ENCODE measurements at regions not wholly inside any gene's neighbourhood (a gene's known extent, or its start where the extent isn't known, plus 50 kb on each side); places are given as distances from the start of the nearest gene placed in this dataset.

- DNase-seq, result no peak
Observed at GRCh38 chr2:220962556-220962955, 609.5 kb downstream of the EPHA4 start.

GRCh38 chr2:220963076-220963475 lies 609.0 kb downstream of the EPHA4 start:
- DNase-seq, result no peak

- no peak for DNase-seq
Observed at GRCh38 chr2:220963930-220964329, 608.2 kb downstream of the EPHA4 start.

GRCh38 chr2:220966636-220967035 lies 605.5 kb downstream of the EPHA4 start:
- no peak for DNase-seq

GRCh38 chr2:220969348-220969747 lies 602.8 kb downstream of the EPHA4 start:
- no peak for DNase-seq

- no peak for DNase-seq
Observed at GRCh38 chr2:220980966-220981675, 591.0 kb downstream of the EPHA4 start.

GRCh38 chr2:220981926-220982325 lies 590.2 kb downstream of the EPHA4 start:
- DNase-seq, result no peak

- no peak for DNase-seq
Observed at GRCh38 chr2:220985561-220985960, 586.5 kb downstream of the EPHA4 start.

- no peak for DNase-seq
Observed at GRCh38 chr2:220987839-220988238, 584.3 kb downstream of the EPHA4 start.

GRCh38 chr2:220991972-220992371 lies 580.1 kb downstream of the EPHA4 start:
- no peak for DNase-seq

- no peak for DNase-seq
Observed at GRCh38 chr2:220994846-220995245, 577.3 kb downstream of the EPHA4 start.

- no peak for DNase-seq
Observed at GRCh38 chr2:220995581-220995980, 576.5 kb downstream of the EPHA4 start.

- DNase-seq, result no peak
Observed at GRCh38 chr2:220998156-220998555, 573.9 kb downstream of the EPHA4 start.

GRCh38 chr2:220999356-220999755 lies 572.7 kb downstream of the EPHA4 start:
- DNase-seq, result no peak

- DNase-seq, result no peak
Observed at GRCh38 chr2:221001381-221001801, 570.7 kb downstream of the EPHA4 start.

GRCh38 chr2:221002101-221002685 lies 569.9 kb downstream of the EPHA4 start:
- no peak for DNase-seq

GRCh38 chr2:221005338-221005737 lies 566.8 kb downstream of the EPHA4 start:
- DNase-seq, result no peak

- no peak for DNase-seq
Observed at GRCh38 chr2:221006084-221006483, 566.0 kb downstream of the EPHA4 start.

- DNase-seq, result no peak
Observed at GRCh38 chr2:221016551-221016950, 555.6 kb downstream of the EPHA4 start.

GRCh38 chr2:221018262-221018661 lies 553.8 kb downstream of the EPHA4 start:
- no peak for DNase-seq

GRCh38 chr2:221019668-221020067 lies 552.4 kb downstream of the EPHA4 start:
- DNase-seq, result no peak

- no peak for DNase-seq
Observed at GRCh38 chr2:221022554-221022953, 549.5 kb downstream of the EPHA4 start.

GRCh38 chr2:221025398-221025797 lies 546.7 kb downstream of the EPHA4 start:
- DNase-seq, result no peak

- no peak for DNase-seq
Observed at GRCh38 chr2:221034026-221034701, 537.9 kb downstream of the EPHA4 start.

All from activated CD4-positive, alpha-beta T cell treated with anti-CD3 and anti-CD28 coated beads for 1 hour (primary cell).